GM18907 (cell line): ENCODE measurements at regions not wholly inside any gene's neighbourhood (a gene's known extent, or its start where the extent isn't known, plus 50 kb on each side); places are given as distances from the start of the nearest gene placed in this dataset.
"Not testable (repeated sequence)": the region's sequence is repeated elsewhere in the genome, so short reads cannot be mapped to it uniquely, and the experiment has no call there.

Experiments
- ATAC-seq: cut with Tn5 transposase; IDR thresholded peaks from one replicate; pipeline ENCODE4 v1.9.1; 2021; ENCODE audit warnings: mild to moderate bottlenecking, moderate library complexity; ENCODE audit not compliant: unreplicated experiment

DNA sequence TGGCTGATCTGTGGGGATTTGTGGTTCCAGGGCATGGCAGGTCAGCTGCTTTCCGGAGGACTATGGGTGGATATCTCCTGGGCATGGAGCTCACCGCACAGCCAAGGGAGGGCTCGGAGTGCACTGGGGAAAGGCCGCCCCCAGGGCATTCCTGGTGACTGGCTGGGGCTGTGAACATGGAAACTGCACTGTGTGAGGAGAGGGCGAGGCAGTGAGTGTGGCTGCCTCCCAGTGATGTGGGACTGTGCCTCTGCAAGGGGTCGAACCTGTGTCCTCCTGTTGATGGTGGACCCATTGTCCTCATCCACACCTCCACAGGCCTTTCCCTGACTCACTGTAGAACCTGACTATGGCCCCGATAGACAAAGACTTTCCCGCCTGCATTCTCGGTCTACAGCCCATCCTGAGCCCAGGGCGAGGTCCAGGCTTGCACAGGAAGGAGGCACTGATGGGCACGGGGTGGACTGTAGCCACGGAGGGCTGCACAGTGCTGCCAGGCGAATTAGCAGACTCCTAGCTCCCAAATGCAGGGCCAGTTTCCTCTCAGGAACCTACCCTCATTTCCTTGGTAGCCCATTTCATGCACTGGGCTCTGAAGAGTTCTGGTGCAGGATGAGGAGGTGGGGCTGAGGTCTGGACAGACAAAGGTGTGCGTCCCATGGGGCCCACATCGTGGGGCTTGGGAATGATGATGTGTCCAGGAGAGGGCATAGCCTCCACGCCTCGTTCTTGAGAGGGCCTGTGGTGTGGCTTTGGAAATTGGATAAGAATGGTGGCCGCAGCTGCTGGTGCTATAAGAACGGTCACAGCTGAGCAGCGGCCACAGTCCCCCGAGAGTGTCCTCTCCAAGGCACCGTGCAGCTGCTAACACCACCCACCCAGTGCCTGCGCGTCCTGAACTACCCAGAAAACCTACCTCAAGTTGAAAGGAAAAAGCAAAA is 415.1 kb downstream of the TMEM121 start:
- no peak for ATAC-seq

DNA sequence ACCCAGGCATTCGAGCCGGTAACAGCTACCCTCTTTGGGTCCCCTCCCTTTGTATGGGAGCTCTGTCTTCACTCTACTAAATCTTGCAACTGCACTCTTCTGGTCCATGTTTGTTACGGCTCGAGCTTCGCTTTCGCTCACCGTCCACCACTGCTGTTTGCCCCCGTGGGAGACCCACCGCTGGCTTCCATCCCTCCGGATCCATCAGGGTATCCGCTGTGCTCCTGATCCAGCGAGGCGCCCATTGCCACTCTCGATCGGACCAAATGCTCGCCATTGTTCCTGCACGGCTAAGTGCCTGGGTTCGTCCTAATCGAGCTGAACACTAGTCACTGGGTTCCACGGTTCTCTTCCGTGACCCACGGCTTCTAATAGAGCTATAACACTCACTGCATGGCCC is 416.3 kb downstream of the TMEM121 start:
- ATAC-seq, result not testable (repeated sequence)

DNA sequence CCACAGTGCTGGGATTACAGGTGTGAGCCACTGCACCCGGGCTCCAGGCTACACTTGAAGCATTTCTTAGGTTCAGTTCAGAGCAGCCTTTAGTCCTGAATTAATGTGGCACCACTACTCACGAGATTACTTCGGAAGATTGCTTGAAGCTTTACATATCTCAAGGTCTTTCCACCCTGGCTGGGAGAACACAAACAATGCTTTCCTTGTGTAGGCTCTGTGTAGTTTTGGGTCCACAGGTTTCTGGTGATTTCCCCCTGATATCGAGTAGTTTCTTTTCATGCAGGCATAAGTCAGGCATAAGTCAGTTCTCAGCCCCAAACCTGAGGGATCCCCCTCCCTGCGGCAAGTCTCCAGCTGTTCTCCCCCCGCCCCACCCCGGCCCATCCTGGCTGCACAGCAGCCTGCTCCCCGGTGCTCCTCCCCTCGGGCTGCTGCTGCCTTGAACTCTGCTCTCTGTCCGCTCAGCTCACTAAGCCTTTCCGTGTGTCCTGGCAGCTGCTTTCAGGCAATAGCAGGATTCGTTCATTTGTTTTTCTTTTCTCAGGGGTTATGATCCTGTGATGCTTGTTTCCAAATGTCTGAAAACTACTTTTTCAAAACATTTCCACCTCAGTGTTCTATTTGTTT is 417.7 kb downstream of the TMEM121 start:
- no peak for ATAC-seq

DNA sequence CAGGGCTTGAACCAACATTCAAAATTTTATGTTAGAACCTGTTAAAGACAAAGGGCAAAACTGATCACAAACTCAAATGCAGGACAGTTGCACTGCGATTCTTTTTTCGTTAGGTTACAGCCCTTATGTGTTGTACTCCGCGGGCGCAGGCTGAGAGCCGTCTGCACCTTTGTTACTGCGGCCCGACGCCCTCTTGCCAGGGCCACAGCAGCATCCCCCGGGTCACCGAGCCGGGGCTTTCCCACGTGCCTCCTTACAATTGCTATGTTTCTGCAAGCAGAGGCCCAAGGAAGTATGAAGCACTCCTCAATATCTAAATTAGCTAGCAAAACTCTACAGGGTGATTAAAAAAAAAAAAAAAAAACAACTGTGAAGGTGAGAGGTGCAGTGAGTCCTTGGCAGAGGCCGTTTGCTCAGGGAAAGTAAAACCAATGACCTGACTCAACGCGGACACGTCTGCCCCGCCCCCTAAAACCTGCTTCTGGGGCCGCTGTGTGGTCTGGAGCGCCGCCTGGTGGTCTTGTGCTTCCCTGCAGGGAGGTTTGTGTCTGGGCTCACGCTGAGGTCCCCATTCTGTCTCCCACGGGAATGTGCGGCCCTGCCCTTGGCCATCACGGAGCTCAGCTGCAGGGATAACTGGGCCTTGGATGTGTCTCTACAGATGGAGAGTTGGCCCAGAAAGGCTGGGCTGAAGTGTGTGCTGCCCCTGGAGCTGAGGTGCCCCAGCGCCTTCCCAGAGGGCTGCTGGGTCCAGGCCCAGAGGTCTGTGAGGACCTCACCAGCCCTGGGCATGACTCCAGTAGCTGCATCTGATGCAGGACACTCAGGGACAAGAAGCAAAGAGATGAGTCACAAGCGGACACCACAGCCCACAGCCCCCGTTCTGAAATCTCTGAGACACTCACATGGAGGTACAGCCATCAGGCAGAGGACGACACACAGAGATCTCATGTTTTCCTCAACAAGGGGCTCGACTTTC is 418.5 kb downstream of the TMEM121 start:
- ATAC-seq, result no peak

DNA sequence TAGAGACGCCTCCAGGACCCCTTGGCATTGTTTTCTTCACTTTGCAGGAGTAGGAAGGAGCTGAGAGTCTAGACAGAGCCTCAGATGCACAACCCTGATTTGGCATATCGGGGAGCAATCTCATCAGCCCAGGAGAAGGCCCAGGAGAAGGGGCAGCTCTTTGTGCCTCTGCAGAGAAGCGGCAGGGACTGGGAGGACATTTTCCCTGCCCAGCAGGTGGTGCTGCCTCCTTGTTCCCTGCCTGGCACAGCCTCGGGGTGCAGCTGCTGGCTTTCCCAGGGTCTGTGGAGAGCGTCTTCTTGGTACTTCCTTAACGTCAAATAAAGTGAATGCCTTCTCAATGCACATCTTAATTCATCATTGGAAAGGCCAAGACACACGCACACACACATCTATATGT is 419.5 kb downstream of the TMEM121 start:
- ATAC-seq, result no peak

DNA sequence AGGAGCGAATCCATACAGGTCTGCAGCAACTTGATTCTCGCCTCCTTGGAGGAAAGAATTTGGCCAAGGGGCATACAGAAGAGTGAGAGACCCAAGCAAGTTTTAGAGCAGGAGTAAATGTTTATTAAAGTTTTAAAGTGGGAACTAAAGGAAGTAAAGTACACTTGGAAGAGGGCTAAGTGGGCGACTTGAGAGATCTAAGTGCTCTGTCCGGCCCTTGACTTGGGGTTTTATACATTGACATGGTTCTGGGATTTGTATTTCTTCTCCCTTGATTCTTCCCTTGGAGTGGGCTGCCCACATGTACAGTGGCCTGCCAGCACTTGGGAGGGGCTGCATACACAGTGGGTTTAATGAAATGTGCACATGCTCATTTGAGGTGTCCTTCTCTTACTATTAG is 421.2 kb downstream of the TMEM121 start:
- ATAC-seq, result no peak

DNA sequence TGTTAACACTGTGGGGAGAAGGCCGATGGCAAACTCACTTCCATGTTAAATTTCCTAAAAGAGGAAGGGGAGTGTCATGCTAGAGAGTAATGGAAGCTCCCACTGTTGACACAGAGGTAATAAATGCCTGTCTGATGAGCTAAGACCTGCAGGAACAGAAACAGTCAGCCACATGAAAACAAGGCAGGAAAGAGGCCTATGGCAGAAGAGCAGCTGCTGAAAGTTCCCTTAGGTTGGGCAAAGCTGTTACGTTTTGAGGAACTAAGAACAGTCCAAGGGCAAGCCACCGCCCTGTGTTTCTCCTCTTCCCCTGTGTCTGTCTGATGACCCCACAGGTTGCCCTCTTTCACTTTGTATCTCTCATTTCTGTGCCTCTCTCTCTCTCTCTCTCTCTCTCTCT is 422.6 kb downstream of the TMEM121 start:
- not testable (repeated sequence) for ATAC-seq

DNA sequence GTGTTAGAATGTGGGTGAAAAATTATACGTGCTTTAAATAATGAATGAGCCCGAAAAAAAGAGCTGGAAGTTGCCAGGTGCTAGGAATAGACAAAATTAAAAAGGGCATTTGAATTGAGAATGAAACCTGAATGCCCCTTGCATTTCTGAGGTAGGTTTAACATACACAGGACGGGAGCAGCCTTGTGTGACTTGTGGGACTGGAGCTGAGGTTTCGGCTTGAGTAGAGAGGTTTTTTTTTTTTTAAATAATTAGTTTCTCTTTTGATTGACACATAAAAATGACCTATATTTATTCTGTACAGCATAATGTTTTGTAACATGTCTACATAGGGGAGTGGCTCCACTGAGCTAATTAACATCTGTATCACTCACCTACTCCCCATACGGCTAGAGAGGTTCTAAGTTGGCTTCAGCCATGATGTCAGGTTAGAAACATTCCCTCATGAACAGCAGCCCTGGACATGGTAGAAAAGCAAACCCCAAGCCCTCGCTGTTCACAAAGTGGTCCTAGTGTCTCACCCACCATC is 424.0 kb downstream of the TMEM121 start:
- ATAC-seq, result not testable (repeated sequence)

DNA sequence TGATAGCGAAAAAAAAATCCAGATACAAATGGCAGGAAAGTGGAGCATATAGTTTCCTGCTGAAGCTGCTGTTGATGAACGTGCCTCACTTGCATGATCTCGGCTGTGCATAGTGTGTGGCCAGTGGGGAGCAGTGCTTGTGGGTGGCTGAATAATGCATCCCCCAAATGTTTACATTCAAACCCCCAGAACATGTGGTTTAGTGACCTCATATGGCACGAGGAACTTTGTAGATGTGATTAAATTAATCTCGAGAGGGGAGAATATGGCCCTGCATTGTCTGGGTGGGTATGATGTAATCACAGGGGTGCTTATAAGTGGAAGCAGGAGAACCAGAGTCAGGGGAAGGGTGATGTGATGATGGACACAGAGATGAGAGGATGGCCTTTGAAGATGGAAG is 425.0 kb downstream of the TMEM121 start:
- ATAC-seq, result no peak

DNA sequence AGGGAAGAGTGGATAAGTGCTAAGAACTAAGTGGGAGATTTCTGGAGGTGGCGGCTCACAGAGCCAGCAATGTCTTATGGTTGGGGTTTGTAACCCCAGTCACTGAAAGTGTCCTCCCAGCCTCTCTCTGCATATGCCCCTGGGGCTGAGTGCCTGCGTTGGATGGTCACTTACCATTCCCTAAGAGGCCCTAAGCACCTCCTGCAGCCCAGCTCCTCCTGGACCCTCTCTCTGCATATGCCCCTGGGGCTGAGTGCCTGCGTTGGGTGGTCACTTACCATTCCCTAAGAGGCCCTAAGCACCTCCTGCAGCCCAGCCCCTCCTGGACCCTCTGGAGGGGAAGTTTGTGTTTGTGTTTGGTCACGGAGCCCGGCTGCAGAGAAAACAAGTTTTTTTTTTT is 425.8 kb downstream of the TMEM121 start:
- ATAC-seq, result no peak

DNA sequence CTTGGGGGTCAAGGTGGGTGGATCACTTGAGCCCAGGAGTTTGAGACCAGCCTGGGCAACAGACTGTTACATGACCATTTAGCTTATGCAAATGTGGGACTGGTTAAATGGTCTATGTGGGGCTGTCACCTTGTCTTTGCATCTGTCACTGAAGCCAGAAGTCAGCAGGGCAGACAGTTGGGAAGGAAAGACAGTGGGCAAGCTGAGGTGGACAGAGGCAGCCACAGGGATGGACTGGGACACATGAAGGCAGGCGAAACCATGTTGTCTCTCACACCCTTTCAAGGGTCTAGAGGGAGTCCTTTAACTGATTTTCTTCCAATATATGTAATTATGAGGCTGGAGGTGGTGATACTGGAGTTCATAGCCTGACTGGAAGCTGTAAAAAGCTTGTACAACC is 426.4 kb downstream of the TMEM121 start:
- no peak for ATAC-seq

DNA sequence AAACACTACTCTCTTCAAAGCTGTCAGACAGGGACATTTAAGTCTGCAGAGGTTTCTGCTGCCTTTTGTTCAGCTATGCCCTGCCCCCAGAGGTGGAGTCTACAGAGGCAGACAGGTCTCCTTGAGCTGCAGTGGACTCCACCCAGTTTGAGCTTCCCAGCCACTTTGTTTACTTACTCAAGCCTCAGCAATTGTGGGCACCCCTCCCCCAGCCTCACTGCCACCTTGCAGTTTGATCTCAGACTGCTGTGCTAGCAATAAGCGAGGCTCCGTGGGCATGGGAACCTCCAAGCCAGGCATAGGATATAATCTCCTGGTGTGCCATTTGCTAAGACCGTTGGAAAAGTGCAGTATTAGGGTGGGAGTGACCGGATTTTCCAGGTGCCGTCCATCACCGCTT is 435.2 kb downstream of the TMEM121 start:
- not testable (repeated sequence) for ATAC-seq

DNA sequence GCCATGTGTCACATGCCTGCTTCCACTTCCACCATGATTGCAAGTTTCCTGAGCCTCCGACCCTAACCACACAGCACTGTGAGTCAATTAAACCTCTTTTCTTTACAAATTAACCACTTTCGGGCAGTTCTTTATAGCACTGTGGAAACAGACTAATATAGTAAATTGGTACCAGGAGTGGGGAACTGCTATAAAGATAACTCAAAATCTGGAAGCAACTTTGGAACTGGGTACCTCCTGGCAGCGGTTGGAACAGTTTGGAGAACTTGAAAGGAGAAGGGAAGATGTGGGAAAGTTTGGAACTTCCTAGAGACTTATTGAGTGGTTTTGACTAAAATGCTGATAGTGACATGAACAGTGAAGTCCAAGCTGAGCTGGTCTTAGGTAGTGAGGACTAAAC is 436.1 kb downstream of the TMEM121 start:
- ATAC-seq, result no peak

DNA sequence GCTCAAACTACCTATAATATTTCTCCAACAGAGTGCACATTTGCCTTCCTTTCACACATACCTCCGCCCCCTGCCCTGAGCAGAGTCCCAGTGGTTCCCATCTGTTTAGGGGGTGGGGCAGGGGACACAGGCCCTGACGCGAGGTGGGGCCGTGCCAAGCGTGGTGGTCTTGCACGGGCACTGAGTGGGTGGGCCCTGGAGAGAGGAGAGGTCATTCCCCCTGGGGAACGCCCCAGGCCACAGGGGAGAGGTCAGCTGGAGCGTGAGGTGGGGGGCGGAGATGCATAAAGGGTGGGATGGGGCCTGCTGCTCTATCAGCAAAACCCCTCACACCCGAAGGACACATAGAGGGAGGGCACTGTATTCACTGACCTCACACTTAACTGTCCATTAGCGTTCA is 441.9 kb downstream of the TMEM121 start:
- no peak for ATAC-seq

DNA sequence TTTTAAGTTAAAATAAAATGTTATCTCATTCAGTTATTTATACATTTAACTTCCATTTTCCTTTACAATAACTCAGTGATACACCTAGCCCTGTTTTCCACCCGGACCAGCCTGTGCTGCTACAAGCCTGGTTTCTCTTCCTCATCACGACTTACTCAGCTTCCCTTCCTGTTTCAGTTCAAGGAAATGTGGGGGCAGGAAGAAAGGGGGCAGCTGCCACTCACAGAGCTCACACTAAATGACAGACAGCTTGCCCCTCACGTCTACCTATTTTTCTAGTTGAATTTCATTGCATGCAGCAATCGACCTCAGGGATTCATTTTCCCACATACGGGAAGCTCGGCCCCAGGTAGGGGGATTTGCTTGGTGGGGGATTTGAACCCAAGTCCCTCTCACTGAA is 442.6 kb downstream of the TMEM121 start:
- ATAC-seq, result not testable (repeated sequence)

DNA sequence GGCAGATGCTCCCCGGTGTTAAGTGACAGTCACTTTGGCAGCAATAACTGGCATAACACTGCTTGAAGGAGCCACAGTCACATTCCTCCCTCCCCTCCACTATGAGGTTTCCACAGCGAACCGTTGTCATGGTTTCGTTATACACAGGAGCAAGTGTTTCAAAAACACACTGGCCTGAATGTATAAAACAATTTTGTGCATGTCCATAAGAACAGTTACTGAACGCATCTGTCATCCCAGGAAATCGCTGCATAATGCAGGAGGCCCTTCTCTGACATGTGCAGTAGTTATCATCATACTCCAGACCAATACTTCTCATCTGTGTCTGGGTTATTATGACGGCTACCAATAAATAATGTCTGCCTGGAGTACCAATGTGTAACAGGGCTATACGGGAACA is 444.4 kb downstream of the TMEM121 start:
- ATAC-seq, result not testable (repeated sequence)

DNA sequence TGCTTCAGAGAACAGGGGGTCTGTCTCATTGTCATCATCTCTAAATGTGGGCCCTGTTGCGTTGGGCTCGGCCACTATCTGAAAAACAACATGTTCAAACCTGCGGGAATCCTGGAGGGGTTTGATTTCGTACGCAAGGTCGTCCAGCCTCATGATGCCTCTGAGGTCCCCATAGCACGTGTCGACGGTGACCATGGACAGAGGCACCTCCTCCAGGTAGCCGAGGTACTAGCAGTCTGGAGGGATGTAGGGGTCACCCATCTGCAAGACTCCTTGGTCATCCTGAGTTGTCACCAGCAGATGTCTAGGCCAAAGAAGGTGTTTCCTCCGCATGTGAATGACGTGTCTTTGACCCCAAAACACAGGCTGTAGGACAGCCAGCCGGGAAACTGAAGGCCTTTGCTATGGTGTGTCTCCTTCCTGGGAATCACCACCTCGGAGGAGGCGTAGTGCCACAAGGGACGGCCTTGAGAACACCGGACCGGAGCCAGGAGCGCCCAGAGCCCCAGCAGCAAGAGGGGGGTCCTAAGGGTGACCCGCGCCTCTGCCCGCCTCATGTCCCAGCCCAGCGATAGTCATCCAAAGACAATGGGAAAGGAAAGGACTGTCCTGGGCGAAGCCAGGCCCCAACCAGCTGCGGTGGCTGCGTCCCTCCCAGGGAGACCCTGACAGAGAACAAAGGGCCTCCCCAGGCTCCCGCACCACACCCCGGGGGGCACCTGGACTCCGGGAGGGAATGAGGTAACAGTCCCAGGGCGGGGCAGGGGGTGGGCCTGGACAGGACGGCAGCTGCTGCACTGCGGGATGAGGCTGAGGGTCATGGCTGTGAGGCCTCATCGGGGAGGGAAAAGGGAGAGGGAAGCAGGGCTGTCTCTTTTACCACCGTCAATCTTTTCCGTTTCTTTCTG is 445.5 kb downstream of the TMEM121 start:
- ATAC-seq, result no peak

DNA sequence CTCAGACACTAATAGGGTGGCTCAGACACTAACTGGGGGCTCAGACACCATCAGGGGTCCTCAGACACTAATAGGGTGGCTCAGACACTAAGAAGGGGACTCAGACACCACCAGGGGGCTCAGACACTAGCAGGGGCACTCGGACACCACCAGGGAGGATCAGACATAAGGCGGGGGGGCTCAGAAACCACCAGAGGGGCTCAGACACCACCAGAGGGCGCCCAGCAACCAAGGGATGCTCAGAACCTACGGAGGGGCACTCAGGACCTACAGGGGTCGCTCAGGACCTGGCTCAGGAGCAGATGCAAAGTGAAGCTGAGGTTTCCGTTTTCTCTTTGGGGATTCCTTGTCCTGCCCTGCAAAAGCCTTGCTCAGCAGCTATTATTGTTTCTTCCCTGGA is 448.5 kb downstream of the TMEM121 start:
- ATAC-seq, result no peak

DNA sequence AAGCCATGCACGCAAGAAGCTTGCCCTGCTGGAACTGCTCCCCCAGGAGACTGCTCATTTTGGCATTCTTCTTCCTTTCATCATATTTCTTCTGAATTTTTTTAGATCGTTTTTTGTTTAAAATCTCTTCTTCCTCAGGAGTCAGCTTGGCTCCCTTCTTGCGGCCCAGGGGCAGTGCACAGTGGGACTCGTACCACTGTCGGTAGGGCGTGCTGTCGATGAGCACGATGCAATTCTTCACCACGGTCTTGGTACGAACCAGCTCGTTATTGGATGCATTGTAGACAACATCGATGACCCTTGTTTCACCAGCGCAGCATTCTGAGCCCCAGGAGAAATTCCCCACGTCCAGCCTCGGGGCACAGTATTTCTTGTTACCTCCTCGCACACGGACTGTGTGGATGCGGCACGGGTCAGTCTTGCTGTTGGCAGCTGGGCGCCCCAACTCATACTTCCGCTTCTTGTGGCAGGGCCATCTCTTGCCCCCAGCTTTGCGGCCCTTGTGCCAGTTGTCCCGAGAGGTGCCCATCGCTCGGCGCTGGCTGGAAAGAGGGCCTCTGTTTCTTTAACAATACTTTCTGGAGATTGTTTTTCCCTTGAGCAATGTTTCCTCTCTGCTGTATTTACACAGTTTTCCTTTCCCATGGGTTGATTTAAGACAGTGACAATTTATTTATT is 452.4 kb downstream of the TMEM121 start:
- ATAC-seq, result no peak
